Immature natural killer cell (primary cell): ENCODE measurements at regions not wholly inside any gene's neighbourhood (a gene's known extent, or its start where the extent isn't known, plus 50 kb on each side); places are given as distances from the start of the nearest gene placed in this dataset.

Experiments used
- DNase-seq, 3 donors: peaks; one replicate each; pipeline ENCODE4 v3.0.0; 2022; ENCODE audit warnings: mixed read lengths in 1 of 3
- H3K27ac Mint-ChIP-seq, 6 donors: one replicate each; pipeline ENCODE4 v1.8.0; 2020; ENCODE audit warnings: mixed read lengths in 6 of 6, mild to moderate bottlenecking in 5 of 6, inconsistent platforms in 4 of 6, moderate library complexity in 3 of 6
- H3K27me3 Mint-ChIP-seq, 3 donors: one replicate each; pipeline ENCODE4 v1.8.0; 2020 to 2021; ENCODE audit warnings: low read depth in 3 of 3, mild to moderate bottlenecking in 3 of 3, mixed read lengths in 3 of 3, moderate library complexity in 3 of 3, inconsistent platforms in 1 of 3
- H3K36me3 Mint-ChIP-seq, 3 donors: one replicate each; pipeline ENCODE4 v1.8.0; 2020; ENCODE audit warnings: mixed read lengths in 3 of 3, inconsistent platforms in 2 of 3, mild to moderate bottlenecking in 2 of 3
- H3K4me1 Mint-ChIP-seq, 2 donors: one replicate each; pipeline ENCODE4 v1.8.0; 2020; ENCODE audit warnings: inconsistent platforms in 2 of 2, mild to moderate bottlenecking in 2 of 2, mixed read lengths in 2 of 2, moderate library complexity in 1 of 2
- H3K4me3 Mint-ChIP-seq, 5 donors: one replicate each; pipeline ENCODE4 v1.8.0; 2020; ENCODE audit warnings: mild to moderate bottlenecking in 5 of 5, mixed read lengths in 5 of 5, inconsistent platforms in 3 of 5, moderate library complexity in 3 of 5
- H3K9me3 Mint-ChIP-seq, 6 donors: one replicate each; pipeline ENCODE4 v1.8.0; 2020; ENCODE audit warnings: mild to moderate bottlenecking in 6 of 6, mixed read lengths in 6 of 6, inconsistent platforms in 4 of 6, moderate library complexity in 3 of 6

DNA sequence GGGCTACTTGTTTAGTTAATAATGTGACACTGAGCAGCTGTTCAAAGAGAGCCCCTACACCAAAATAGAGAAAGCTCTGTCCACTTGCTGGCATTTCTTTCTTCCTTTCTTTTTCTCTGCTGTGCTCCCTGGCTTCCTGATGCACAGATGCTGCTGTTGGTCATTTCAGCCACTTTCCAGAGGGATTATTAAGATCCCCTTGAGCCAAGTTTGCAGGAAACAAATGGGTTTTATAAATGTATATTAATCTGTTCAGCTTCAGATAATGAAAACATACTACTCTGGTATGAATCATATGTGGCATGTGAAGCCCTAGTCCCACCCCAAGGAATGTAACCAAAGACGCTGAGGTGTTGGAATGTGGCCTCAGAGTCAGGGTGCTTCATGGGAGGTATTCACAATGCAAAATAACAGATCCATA, 638.2 kb upstream of the FZD8 start:
- Mint-ChIP-seq H3K36me3 (no peaks in the 10 kb centered on the region), H3K9me3 (peaks cover 4 to 41% (median 11%) of the 10 kb centered on the region in 6 donors), H3K4me3 (no peak overlapping the region), H3K4me1 (no peaks in the 10 kb centered on the region), H3K27me3 (peaks cover 0 to 3% (median 0%) of the 10 kb centered on the region in 3 donors), H3K27ac (no peak overlapping the region)
- no peak for DNase-seq

DNA sequence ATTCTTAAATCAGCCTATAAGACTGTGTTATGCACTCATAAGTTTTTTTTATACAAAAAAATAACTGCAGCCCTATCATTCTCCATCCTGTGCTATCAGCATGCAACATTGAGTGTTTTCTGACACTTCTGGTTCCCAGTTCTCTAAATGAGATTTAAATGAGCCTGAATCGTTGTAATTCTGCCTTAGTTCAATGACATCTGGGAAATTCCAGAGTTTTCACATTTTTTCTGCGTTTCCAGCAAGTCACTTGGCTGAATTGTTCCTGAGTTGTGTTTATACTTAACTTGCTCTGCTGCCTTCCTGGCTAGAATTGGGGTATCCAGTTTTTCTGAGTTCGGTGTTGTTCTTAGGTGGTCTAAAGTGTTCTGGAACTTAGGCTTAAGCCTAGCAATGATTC, 636.1 kb upstream of the FZD8 start:
- H3K4me1 Mint-ChIP-seq: no peaks in the 10 kb centered on the region
- H3K27me3 Mint-ChIP-seq: peaks cover 0 to 3% (median 0%) of the 10 kb centered on the region in 3 donors

DNA sequence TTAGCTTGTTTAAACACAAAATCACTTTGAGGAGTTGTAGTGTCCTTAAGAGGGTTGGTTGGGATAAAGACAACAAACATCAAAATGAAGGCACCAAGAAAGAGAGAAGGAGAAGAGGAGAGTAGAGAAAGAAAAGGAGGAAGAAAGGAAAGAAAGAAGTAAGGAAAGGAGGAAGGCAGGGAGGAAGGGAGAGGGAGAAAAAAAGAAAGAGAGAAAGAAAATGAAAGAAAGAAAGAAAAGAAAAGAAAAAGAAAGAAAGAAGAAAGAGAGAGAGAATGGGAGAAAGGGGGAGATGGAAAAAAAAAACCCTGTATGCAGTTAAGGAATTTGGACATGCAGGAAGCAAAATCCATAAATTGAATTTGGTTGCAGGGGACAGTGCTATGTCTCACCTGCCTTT, 635.4 kb upstream of the FZD8 start:
- peaks cover 0 to 3% (median 0%) of the 10 kb centered on the region in 3 donors for H3K27me3 Mint-ChIP-seq
- peaks cover 0 to 5% (median 3%) of the 10 kb centered on the region in 3 donors for H3K36me3 Mint-ChIP-seq
- no peaks in the 10 kb centered on the region for H3K4me1 Mint-ChIP-seq
- no peak overlapping the region for H3K27ac Mint-ChIP-seq
- no peak overlapping the region for H3K4me3 Mint-ChIP-seq
- no peak for DNase-seq
- peaks cover 2 to 52% (median 14%) of the 10 kb centered on the region in 6 donors for H3K9me3 Mint-ChIP-seq

More for the DNA sequence above, 636.1 kb upstream of the FZD8 start:
- no peak for DNase-seq
- H3K4me3 Mint-ChIP-seq: no peak overlapping the region
- H3K36me3 Mint-ChIP-seq: peaks cover 0 to 5% (median 3%) of the 10 kb centered on the region in 3 donors
- H3K9me3 Mint-ChIP-seq: peaks cover 3 to 53% (median 14%) of the 10 kb centered on the region in 6 donors
- no peak overlapping the region for H3K27ac Mint-ChIP-seq

DNA sequence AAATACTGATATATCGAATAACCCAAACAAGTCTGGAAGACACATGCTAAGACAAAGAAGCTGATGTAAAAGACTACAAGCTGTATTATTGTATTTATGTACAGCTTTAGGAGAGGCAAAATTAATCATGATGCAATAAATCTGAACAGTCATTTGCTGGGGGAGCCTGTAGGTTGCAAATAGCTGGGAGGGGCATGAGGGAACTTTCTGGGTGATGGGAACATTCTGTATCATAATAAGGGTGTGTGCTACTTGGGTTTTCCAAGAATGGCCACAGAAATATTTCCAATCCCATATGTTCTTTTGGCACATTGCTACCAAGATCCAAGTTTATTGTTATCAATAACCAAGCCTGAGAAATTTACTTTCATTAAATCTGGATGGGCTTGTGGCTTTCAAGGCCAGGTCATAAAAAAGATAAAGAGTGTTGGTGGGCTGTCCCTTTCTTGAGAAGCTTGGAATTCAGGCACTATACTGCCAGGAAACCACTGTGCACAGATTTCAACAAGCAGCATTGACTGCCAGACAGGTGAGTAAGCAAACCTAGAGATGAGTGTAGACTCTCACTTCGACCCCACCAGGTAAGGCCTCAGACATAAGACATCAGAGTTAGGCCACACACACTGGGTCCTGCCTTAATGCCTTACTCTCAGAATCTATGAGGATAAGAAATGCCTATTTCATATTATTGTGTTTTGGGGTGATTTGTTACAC, 629.7 kb upstream of the FZD8 start:
- Mint-ChIP-seq H3K9me3 (peaks cover 2 to 47% (median 13%) of the 10 kb centered on the region in 6 donors), H3K36me3 (peaks cover 0 to 5% (median 3%) of the 10 kb centered on the region in 3 donors), H3K4me1 (no peaks in the 10 kb centered on the region), H3K4me3 (no peak overlapping the region), H3K27me3 (peaks cover 0 to 8% (median 2%) of the 10 kb centered on the region in 3 donors), H3K27ac (no peak overlapping the region)
- DNase-seq: no peak

DNA sequence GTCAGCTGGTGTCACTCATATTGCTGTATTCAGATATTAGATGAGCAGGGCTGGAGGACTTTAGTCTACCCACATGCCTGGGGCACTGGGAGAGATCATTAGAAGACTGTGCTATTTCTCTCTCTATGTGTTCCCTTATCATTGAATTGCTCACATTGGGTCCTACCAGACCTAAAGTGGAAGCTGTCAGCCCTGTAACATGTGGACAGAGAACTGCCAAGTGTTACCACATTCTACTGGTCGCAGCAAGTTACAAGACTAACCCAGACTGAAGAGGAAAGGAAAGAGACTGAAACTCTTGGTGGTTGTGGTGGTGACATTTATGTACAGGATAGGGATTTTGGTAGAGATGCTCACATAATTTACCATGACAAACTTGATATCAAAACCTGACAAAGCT, 627.1 kb upstream of the FZD8 start:
- no peak overlapping the region for H3K4me3 Mint-ChIP-seq
- peaks cover 0 to 8% (median 4%) of the 10 kb centered on the region in 3 donors for H3K27me3 Mint-ChIP-seq
- H3K27ac Mint-ChIP-seq: no peak overlapping the region
- DNase-seq: no peak
- H3K9me3 Mint-ChIP-seq: peaks cover 1 to 25% (median 8%) of the 10 kb centered on the region in 6 donors
- H3K36me3 Mint-ChIP-seq: peaks cover 0 to 4% (median 2%) of the 10 kb centered on the region in 3 donors
- no peaks in the 10 kb centered on the region for H3K4me1 Mint-ChIP-seq

DNA sequence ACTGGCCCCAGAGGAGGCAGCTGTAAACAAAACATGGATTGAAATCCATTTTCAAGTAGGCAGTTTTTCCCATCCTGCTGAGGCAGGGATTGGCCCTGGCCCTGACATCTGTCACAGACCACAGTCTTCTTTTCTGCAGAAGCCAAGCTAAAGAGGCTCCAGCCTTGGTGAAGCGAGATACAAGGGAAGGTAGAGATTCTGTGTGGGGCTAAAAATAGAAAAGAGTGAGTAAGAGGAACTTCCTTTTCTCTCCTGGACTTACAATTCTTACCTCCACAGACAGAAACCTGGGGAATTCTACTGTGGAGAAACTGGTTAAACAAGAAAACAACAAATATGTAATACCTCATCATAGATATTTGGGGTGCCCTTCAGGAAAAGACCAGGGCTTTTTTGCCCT, 624.8 kb upstream of the FZD8 start:
- Mint-ChIP-seq H3K36me3 (no peaks in the 10 kb centered on the region), H3K4me1 (no peaks in the 10 kb centered on the region), H3K9me3 (peaks cover 0 to 22% (median 4%) of the 10 kb centered on the region in 6 donors), H3K4me3 (no peak overlapping the region), H3K27ac (no peak overlapping the region), H3K27me3 (peaks cover 0 to 8% (median 4%) of the 10 kb centered on the region in 3 donors)
- no peak for DNase-seq

DNA sequence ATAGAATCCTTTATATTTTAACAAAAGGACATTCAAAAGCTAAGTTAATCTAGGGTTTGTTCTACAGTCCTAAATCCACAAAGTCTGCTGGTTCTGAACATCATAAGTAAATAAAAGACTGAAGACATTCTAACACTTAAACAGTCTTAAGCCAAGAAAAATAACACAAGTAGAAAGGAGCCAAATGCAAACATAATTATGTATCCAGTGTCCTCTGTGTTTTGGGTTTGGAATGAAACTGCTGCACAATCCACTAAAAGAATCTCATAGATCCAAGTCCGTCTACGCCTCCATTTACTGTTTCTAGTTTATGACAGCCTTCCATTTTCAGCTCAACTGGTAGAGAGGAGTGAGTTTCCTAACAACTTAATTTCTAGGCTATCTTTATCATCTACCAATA, 623.6 kb upstream of the FZD8 start:
- H3K27ac Mint-ChIP-seq: peak overlapping the region in 1 of 6 donors; percentile 46
- no peak overlapping the region for H3K4me3 Mint-ChIP-seq
- H3K36me3 Mint-ChIP-seq: no peaks in the 10 kb centered on the region
- H3K4me1 Mint-ChIP-seq: no peaks in the 10 kb centered on the region
- no peak for DNase-seq
- peaks cover 0 to 6% (median 4%) of the 10 kb centered on the region in 3 donors for H3K27me3 Mint-ChIP-seq
- peaks cover 0 to 22% (median 4%) of the 10 kb centered on the region in 6 donors for H3K9me3 Mint-ChIP-seq

DNA sequence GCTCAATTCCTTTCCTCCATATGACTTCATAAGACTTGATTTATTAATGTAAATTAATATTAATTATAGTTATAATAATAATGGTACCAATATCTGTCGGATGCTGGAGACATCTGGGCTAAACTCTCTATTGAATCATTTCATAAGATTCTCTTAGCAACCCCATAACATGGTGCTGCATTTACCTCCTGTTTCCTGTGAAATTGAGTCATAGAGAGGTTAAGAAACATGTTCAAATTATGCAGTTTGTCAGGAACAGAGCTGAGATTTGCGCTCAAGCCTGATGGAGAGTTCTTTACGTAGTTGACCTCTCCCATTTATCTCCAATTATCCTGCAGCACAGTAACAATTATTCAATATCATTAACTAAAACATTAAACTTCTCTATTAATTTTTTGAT, 621.8 kb upstream of the FZD8 start:
- Mint-ChIP-seq H3K4me1 (no peaks in the 10 kb centered on the region), H3K27me3 (peaks cover 0 to 6% (median 2%) of the 10 kb centered on the region in 3 donors), H3K4me3 (no peak overlapping the region), H3K9me3 (peaks cover 0 to 20% (median 8%) of the 10 kb centered on the region in 6 donors), H3K27ac (no peak overlapping the region), H3K36me3 (no peaks in the 10 kb centered on the region)
- no peak for DNase-seq

DNA sequence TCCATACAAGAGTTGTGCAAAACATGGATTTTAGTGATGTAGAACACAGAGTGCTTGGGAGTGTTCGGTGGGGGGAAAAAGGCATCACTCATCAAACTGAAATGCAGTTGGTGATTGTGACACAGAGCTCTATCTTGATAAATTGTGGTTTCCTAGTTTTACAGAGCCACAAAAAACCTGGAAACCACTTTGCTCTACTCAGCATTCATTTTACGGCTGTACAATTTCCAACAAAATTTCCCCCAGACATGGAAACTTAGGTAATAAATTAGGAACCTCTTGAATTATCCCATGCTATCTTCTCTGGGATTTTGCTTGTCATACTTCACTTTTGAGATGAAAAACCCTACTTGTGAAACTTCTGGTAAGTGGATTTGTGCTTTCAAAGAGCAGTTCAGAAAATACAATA, 614.9 kb upstream of the FZD8 start:
- H3K36me3 Mint-ChIP-seq: no peaks in the 10 kb centered on the region
- peaks cover 0 to 3% (median 0%) of the 10 kb centered on the region in 3 donors for H3K27me3 Mint-ChIP-seq
- H3K9me3 Mint-ChIP-seq: peaks cover 0 to 25% (median 6%) of the 10 kb centered on the region in 6 donors
- no peak overlapping the region for H3K4me3 Mint-ChIP-seq
- DNase-seq: no peak
- H3K4me1 Mint-ChIP-seq: no peaks in the 10 kb centered on the region
- H3K27ac Mint-ChIP-seq: no peak overlapping the region

DNA sequence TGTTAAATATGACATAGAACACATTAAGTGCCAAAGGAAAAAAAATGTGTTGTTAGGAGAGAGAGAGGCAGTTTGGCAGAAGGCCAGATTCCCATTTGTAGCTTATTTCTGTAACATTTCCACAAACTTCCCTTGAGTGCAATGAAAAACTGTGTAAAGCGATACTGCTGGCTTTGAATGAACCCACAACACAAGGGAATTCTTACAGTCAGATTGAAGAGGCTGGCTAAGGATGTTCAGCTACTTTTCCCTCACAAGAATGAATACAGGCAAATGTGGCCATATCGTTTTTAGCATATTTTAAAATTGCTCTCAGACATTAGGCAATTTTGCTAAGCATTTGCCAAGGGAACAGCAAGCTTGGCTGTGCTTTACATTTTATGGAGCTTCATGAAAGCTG, 614.1 kb upstream of the FZD8 start:
- Mint-ChIP-seq H3K27ac (no peak overlapping the region), H3K4me3 (no peak overlapping the region), H3K36me3 (no peaks in the 10 kb centered on the region), H3K9me3 (peaks cover 4 to 31% (median 7%) of the 10 kb centered on the region in 6 donors), H3K4me1 (no peaks in the 10 kb centered on the region), H3K27me3 (peaks cover 0 to 3% (median 0%) of the 10 kb centered on the region in 3 donors)
- no peak for DNase-seq

DNA sequence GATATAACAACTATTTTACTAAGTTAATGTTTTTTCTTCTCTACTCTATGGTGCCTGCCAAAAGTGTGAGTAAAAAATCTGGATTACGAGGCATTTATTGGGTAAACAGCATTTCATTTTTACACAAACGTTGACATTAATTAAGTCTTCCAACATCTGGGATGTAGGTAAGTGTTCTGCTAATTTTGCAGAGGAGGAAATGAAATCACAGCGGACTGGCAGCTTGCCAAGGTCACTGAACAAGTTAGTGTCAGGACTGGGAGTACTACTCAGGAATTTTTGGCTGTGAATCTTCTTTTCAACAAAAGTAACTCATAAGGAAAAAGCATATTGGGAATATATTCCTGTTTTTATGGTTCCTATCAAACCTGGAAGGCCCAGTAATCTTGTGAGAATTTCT, 612.1 kb upstream of the FZD8 start:
- Mint-ChIP-seq H3K27me3 (peaks cover 0 to 3% (median 0%) of the 10 kb centered on the region in 3 donors), H3K4me3 (no peak overlapping the region), H3K4me1 (no peaks in the 10 kb centered on the region), H3K27ac (no peak overlapping the region), H3K9me3 (peaks cover 0 to 31% (median 5%) of the 10 kb centered on the region in 6 donors), H3K36me3 (no peaks in the 10 kb centered on the region)
- no peak for DNase-seq

DNA sequence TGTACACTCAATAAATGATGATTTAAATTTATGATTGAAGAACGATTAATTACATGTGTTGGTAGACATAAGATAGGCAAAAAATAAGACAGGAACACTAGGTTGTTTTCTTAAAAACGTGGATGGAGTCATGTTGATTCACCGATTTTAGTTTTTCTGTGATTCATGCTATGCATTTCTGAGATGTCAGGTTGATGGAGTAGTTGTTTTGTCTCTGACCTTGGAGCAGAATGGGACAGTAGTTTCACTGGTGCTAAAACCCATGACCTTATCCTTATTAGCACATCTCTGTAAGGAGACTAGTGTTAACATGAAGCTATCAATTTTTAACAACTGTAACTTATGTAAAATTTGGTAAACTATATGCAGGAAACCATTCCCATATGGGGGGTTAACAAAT, 611.6 kb upstream of the FZD8 start:
- H3K36me3 Mint-ChIP-seq: no peaks in the 10 kb centered on the region
- no peaks in the 10 kb centered on the region for H3K4me1 Mint-ChIP-seq
- H3K27me3 Mint-ChIP-seq: peaks cover 0 to 3% (median 0%) of the 10 kb centered on the region in 3 donors
- H3K9me3 Mint-ChIP-seq: peaks cover 0 to 31% (median 5%) of the 10 kb centered on the region in 6 donors
- DNase-seq: no peak
- no peak overlapping the region for H3K27ac Mint-ChIP-seq
- no peak overlapping the region for H3K4me3 Mint-ChIP-seq

DNA sequence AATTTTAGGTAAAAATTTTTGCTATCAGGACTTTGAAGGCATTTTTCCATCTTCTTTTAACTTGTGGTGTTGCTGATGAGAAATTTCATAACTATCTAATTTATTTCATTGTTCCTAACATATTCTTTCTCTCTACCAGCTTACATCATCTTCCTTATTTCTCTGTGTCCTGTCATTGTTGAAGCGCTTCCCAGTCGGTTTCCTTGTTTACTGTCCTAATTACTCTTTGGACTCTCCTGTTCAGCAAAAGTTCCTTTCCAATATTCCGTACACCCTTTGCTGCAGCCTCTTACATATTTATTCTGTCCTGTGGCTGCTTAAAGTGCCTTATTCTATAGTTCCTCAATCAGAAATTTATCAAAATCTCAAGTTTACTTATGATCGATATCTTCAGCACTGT, 609.0 kb upstream of the FZD8 start:
- peaks cover 0 to 30% (median 5%) of the 10 kb centered on the region in 6 donors for H3K9me3 Mint-ChIP-seq
- H3K4me1 Mint-ChIP-seq: no peaks in the 10 kb centered on the region
- no peak for DNase-seq
- no peaks in the 10 kb centered on the region for H3K36me3 Mint-ChIP-seq
- H3K27ac Mint-ChIP-seq: no peak overlapping the region
- no peak overlapping the region for H3K4me3 Mint-ChIP-seq
- peaks cover 0 to 3% (median 0%) of the 10 kb centered on the region in 3 donors for H3K27me3 Mint-ChIP-seq

DNA sequence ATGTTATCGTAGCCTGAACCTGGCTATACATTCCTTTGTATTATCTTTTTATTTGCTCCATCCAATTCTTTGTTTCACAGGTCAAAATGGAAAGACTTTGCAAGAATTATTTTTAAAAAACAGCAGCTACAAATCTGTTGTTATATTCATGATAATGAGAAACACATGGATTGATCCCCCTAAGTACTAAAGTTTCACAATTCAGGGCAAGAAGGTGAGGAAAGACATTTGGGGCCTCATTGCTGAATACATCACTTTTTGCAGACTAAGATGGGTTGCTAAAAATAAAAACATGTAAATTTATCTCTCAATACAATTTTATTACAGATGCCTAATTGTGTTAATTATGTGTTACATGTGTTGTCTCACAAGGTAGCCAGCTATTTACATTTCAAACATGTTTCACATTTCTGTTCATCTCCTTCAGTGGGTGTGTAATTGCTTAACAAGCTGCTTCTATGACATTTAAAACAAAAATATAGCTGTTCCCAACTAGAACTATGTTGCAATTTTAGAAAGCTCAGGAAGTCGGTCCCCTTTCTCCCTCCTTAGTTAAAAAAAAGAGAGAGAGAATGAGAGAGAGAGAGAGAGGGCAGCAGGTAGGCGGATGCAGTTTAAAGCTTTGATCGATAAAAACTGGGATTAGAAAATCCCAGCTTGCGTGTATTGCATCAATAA, 606.3 kb upstream of the FZD8 start:
- Mint-ChIP-seq H3K4me1 (no peaks in the 10 kb centered on the region), H3K9me3 (peaks cover 0 to 26% (median 5%) of the 10 kb centered on the region in 6 donors), H3K27me3 (peaks cover 0 to 3% (median 0%) of the 10 kb centered on the region in 3 donors), H3K4me3 (no peak overlapping the region), H3K36me3 (no peaks in the 10 kb centered on the region), H3K27ac (no peak overlapping the region)
- no peak for DNase-seq
